GM12874 (cell line): ENCODE measurements at regions not wholly inside any gene's neighbourhood (a gene's known extent, or its start where the extent isn't known, plus 50 kb on each side); places are given as distances from the start of the nearest gene placed in this dataset.

Source experiments
- TF ChIP-seq, protein P1 (sequence below): IDR thresholded peaks from 2 replicates; pipeline ENCODE4 v1.5.1; 2011; ENCODE audit warnings: low read depth, mild to moderate bottlenecking, control low read depth, low read length, moderate library complexity; ENCODE audit not compliant: insufficient read depth

DNA sequence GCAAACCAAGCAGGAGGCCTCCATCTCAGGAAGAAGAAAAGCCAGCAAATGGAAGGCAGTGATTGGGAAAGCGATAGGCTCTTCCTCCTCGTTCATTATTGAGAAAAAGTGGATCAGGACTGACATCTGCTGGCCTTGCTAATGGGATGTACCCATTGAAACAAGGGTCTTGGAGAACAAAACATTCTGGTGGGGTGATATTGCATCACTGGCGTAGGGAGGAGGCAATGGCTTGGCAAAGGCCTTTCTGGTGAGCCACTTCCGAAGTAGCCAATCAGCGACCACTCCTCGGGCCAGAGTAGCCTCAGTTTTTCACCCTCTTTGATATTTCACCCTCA is 86.7 kb upstream of the NFIB start:
- TF ChIP-seq, protein P1, sequence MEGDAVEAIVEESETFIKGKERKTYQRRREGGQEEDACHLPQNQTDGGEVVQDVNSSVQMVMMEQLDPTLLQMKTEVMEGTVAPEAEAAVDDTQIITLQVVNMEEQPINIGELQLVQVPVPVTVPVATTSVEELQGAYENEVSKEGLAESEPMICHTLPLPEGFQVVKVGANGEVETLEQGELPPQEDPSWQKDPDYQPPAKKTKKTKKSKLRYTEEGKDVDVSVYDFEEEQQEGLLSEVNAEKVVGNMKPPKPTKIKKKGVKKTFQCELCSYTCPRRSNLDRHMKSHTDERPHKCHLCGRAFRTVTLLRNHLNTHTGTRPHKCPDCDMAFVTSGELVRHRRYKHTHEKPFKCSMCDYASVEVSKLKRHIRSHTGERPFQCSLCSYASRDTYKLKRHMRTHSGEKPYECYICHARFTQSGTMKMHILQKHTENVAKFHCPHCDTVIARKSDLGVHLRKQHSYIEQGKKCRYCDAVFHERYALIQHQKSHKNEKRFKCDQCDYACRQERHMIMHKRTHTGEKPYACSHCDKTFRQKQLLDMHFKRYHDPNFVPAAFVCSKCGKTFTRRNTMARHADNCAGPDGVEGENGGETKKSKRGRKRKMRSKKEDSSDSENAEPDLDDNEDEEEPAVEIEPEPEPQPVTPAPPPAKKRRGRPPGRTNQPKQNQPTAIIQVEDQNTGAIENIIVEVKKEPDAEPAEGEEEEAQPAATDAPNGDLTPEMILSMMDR: no peak

- TF ChIP-seq, protein P1: no peak
Measured at GRCh38 chr9:14399756-14400657, 86.1 kb upstream of the NFIB start.

DNA sequence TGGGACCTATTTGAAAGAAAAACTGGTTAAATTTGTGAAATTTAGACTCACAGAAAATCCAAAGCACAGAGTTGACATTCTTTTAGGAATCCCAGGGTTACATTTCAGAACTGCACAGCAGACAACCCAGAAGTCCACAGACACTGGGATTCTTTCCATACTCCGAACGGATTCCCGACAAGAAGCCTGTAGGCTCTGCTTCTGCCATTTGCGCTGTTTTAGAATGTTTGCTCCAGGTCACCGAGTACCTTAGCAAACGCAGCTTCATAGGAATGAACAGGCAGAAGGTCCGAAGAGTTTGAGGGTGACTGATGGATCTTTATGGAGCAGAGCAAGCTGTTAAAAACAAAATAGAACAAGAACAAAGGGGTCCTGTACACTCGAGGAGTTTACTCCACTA is 84.5 kb upstream of the NFIB start:
- TF ChIP-seq, protein P1: no peak

DNA sequence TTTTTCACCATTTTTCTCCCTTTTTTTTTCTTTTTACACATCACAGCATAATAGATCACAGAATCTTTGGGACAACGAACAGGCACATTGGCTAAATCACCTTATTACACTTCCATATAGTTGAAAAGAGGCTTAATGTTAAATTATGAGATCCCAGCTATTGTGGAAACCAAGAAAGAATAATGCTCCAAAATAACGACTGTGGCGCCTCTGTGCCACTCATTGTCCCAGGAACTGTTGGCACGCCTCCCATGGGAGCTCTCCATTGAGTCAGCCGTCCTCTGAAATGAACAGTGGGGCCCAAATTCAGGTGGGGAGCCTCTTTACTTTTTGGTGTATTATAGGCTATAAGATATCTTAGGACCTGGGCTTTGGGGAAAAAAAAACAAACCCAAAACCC is 82.2 kb upstream of the NFIB start:
- TF ChIP-seq, protein P1: no peak

- TF ChIP-seq, protein P1: no peak
Measured at GRCh38 chr9:14395317-14396082, 81.6 kb upstream of the NFIB start.

- TF ChIP-seq, protein P1: no peak
Measured at GRCh38 chr9:14393418-14393817, 79.5 kb upstream of the NFIB start.

DNA sequence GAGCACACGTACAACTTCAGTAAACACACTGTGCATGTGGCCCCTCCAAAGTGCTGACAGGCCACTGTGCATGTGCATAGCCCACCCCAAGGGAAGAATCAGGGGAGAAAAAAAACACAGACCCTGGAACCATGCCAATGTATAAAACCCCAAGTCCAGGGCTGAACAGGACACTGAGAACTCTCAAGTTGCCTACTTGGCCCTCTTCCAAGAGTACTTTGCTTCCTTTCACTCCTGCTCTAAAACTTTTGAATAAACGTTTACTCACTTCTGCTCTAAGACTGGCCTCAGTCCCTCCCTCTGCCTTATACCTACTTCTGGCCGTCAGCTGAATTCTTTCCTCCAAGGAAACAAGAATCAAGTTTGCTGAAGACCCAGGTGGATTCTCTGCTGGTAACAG is 77.7 kb upstream of the NFIB start:
- TF ChIP-seq, protein P1: no peak
